Right renal cortex interstitium (tissue), 3 donors: ENCODE measurements at regions not wholly inside any gene's neighbourhood (a gene's known extent, or its start where the extent isn't known, plus 50 kb on each side); places are given as distances from the start of the nearest gene placed in this dataset.

Experiments
- DNase-seq, 3 donors: peaks; one replicate each; pipeline ENCODE4 v3.0.0-alpha.2; 2013; ENCODE audit warnings: low read depth in 3 of 3, low spot score in 2 of 3

GRCh38 chr13:74190999-74191398 is 56.8 kb upstream of the KLF12 start:
- peak in 2 of 3 donors; percentile 10 to 15 for DNase-seq

GRCh38 chr13:74187564-74187963 is 53.4 kb upstream of the KLF12 start:
- no peak for DNase-seq

- DNase-seq = no peak
Observed at GRCh38 chr13:74184283-74184682, 50.1 kb upstream of the KLF12 start.
